HL-60 (cell line): ENCODE measurements at regions not wholly inside any gene's neighbourhood (a gene's known extent, or its start where the extent isn't known, plus 50 kb on each side); places are given as distances from the start of the nearest gene placed in this dataset.

ENCODE experiments used
- CTCF ChIP-seq: IDR thresholded peaks from one replicate; pipeline ENCODE4 v1.5.1; 2011; ENCODE audit warnings: low read length, control low read depth, inconsistent platforms; ENCODE audit not compliant: insufficient read depth
- POLR2AphosphoS5 ChIP-seq: IDR thresholded peaks from 2 replicates; pipeline ENCODE4 v1.6.1; 2012; ENCODE audit warnings: low read depth

- no peak for TF ChIP-seq CTCF
- TF ChIP-seq POLR2AphosphoS5, result no peak
Observed at GRCh38 chr5:93794954-93795353, 53.6 kb upstream of the POU5F2 start.
